Stimulated activated CD4-positive, alpha-beta T cell treated with anti-CD3 and anti-CD28 coated beads, Interleukin-12 subunit alpha, Interleukin-12 subunit beta, amount 100 ng/mL, for 24 hours (primary cell): ENCODE measurements at regions not wholly inside any gene's neighbourhood (a gene's known extent, or its start where the extent isn't known, plus 50 kb on each side); places are given as distances from the start of the nearest gene placed in this dataset.
"Not testable (repeated sequence)": the region's sequence is repeated elsewhere in the genome, so short reads cannot be mapped to it uniquely, and the experiment has no call there.

Source experiments
- DNase-seq, 2 experiments: peaks; one replicate each; pipeline ENCODE4 v3.0.0-alpha.2; 2020; ENCODE audit warnings: low read depth in 2 of 2

DNA sequence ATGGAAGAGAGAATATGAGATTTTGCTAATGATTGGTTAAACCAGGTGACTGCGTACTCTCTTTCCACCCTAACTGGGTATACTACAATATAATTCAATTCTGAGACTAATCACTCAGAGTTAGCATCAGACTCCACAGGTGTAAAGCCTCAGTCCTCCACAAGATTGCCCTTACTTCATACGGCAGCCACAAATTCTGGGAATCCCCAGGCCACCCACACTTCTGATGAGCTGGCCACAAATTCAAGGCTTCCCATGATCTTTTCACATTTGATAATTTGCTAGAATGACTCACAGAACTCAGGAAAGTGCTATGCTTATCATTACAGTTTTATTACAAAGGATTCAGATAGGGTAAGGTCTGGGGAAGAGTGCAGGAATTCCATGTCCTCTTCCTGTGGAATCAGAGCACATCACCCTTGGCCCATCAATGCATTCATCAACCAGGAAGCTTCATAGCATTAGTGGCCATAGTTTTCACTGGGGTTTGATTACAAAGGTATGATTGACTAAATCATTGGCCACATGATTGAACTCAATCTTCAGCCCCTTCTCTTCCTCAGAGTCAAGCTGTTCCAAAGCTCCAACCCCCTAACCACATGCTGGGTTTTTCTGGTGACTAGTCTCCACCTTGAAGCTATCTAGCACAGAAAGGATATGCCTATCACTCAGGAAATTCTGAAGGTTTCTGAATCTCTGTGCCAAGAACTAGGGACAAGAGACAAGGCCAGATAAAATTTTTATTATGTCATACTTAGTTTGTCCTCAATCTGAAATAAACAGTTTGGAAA is 131.7 kb downstream of the HHIPL2 start:
- DNase-seq: peak in 1 of 2 experiments; percentile 20

DNA sequence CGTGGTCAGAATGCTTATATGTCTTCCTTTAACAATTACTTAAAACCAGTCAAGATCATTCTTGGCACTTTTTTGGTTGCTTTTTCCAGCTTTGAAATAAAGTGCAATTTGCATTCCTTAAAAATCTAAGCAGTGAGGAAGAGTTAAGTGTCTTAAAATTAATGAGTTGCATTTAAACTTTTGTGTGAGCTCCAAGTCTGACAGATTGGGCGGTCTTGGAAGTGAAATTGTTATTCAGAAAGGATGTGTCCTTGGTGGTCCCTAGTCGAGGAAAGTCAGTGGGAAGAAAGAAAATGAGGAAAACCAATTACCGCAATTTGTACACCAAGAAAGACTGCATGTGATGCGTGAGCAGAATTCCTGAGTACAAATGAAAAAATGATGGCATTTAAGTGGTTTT is 132.5 kb downstream of the HHIPL2 start:
- no peak for DNase-seq

DNA sequence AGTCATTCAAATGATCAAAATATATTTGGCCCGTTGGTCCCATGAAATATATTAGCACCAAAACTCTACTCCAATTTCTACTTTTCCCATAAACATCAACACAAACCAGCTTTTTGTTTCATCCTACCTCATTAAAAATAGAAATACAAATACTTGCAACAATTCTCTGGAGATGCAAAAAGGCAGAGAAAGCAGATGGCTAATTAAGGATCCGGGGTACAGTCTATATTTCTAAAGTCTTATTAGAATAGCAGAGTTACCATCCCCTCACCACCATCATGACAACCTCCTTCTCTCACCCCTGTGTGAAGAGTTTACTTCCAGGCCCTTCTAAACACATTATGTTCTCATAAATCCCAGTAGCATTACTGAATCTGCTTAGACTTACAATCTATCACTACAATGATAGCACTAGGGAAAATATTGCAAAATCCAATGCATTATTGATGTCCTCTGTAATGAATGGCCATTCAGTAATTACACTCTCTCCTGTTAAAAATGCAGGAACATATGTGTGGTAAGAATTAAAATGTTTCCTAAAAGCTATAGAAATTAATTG is 133.8 kb downstream of the HHIPL2 start:
- no peak for DNase-seq

DNA sequence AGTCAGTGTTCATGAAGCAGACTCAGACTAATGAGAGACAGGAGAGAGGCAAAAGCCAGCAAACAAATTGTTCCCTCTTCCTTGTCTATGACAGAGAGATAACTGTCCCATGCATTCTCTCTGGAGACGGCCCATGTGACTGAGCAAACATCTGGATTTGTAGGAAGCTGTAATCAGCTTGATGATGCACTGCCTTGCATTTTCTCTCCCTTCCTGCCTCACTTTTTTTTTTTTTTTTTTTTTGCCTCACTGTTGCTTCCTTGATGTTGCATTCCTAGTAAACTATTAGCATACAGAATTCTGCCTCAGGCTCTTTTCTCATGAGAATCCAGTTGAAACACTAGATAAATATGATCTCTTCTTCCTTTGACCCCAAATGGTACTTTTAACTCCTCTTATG is 134.5 kb downstream of the HHIPL2 start:
- DNase-seq: no peak

DNA sequence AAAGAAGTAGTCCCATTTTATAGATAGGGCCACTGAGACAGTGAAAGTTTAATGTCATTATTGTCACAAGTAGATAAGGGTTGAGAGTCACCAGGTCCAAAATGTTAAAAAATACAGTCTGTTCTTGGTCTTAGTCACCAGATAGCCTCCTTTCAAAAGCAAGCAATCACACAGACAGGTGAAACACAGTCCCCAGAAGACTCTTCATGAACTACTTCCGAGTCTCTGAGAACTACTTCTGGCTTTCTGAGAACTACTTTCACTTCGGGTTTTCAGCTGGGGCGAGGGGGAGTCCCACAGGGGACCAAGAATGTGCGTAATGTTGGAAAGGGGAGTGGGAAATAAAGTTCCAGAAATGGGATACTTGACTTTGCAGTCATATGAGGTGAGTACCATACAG is 143.2 kb downstream of the HHIPL2 start:
- no peak for DNase-seq

DNA sequence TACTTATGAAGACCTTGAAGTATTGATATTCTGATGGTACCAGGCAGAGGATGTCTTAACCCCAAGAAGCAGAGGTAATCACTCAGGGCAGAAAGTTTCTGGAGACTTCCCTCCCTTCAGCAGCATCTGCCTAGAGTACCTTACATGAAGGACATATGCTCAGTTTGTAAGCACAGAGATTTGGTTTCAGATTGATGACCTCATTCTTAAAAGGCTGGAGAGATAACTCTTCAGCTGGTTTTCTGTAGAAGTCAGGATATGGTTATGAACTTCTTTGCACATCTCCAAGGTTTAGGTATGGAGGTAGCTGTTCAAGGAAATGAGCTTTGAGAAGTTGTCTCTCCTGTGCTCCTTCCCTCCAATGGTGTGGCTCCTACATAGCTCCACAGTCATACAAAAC is 148.7 kb downstream of the HHIPL2 start:
- no peak for DNase-seq

DNA sequence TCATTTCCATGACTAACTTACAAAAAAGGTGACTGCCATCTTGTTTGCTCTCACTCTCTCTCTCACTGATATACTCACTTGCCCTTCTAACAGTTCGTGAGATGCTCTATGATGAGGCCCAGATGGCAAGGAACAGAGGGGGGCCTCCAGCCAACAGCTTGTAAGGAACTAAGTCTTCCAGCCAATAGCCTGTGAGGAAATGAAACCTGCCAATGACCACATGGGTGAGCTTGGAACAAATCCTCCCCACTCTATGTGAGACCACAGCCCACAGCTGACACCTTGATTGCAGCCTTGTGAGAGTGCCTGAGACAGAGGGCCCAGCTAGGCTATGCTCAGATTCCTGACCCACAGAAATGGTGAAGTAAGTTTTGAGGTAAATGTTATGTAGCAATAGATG is 153.7 kb downstream of the HHIPL2 start:
- no peak for DNase-seq

DNA sequence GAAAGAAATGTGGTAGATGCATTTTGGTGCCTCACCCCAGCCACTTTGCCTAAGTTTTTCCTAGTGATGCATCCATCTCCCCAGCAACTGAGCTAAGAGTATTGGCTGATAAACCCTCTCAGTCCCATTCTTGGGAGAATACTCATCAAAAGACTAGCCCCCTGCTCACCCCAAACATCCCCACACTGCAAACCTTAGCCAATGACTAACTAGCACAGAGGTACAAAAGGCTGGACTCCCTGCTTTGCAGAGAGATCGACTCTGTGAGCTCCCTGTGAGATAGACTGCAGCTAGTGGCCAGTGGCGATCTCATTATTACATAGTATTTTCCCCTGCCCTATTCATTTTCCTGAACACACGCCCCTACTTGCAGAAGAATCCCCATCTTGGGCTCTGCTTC is 155.3 kb downstream of the HHIPL2 start:
- no peak for DNase-seq

DNA sequence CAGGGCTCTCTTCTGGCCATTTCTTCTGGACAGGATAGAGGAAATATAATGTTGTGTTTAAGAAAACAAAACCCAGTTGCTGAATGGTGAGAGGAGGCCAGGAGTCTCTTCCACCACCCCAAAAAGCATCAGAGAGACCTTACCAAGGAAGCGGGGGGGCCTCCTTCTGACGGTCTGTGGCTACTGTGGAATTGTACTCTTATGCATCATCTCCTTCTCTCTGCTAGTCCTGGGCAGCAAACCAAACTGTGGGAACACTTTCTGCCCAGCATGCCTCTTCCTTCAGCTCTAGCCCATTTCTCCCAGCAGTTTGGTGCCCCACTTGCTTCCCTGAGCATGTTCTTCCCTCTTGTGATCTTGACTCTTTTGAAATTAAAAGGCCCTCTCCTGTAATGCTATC is 157.7 kb downstream of the HHIPL2 start:
- no peak for DNase-seq

DNA sequence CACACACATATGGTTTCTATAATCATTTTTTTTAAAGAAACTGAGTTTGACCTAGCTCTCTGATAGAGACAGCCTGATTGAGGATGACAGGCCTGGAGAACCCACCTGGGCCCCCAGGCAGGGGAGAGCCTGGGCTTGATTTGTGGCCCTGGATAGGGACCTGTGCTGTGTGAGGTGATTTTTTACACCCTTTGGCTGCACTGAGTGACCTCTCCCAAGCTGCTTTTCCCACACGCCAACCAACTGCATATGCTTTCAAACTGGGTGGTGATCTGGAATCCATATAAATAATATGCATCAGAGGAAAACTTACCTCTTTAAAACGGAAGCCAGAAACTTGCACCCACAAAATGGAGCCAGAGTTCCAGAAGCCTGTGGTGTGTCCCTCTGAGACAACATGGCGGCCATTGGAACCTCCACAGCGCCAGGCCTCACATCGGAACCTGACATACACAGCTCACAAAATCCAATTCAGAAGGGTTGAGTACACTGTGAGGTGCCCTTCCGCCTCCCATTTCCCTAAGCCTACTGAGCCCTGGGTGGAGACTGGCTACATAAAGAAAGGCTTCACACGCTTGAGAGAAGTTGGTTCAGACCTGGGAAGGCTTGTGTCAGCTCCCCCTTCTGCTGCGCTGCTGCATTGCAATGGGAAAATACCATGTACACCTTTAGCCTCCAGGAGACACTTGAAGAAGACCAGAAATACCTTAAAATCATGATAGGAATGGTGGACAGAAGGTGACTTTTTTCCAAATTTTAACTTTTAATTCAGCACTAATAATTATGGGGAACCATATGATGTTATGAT is 160.7 kb downstream of the HHIPL2 start:
- no peak for DNase-seq

DNA sequence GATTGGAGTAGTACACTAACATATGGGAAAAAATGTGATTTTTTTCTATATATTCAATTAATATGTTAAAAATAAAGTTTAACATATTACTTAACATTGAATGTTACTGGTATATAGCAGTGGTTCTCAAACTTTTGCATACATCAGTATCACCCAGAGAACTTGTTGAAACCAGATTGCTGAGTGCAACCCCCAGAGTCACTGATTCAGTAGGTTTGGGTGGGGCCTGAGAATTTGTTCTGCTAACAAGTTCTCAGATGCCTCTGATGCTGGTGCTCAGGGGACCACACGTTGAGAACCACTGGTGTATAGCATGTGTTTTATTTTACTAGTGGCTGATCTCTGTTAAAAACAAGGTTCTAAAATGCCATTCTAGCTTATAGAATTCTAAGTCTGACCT is 161.9 kb downstream of the HHIPL2 start:
- DNase-seq: no peak

DNA sequence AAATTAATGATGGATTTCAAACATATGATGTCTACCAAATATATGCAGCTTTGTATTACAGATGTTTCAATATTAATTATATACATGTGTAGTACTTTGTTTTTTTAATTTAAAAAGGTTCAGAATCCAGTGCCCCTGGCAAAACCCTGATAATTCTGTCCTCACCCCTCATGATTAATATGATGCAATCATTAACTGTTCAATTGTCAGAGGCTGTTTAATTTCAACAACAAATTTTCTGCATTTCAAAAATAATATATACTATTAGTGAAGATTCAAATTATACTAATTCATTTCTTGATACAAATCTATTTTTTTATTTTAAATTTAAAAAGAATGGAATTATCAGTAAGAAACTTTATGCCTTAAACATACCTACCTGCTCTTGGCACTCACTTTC is 162.6 kb downstream of the HHIPL2 start:
- DNase-seq: no peak

DNA sequence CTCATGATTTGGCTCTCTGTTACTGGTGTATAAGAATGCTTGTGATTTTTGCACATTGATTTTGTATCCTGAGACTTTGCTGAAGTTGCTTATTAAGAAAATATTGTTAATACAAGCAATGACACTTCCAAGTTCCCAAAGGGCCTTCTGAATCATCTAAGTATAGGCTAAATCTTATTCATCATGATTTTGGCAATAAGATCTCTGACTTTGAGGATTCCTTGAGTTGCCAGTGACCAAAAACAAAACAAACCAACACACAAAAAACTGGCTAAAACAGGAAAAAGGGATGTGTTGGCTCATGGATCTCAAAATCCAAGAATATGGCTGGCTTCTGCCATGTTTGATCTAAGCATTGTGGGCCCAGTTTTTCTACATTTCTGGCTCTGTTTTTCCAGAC is 163.4 kb downstream of the HHIPL2 start:
- no peak for DNase-seq

DNA sequence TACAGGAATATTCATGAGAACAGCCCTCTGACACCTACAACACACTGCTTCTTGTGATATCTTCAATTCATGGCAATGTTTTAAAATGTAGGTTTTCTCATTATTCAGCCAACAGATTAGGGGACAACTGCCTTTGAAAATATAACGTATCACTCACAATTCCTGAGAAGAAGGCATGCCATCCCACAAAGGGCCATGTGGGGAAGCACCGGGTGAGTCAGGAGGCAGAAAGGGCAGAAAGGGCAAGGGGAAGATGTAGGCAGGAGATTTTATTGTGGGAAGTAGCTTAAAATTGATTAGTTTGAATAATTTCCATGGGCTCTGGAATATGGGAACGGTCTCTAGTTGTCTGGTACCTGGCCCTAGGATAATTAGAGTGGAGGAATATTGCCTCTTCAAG is 165.7 kb downstream of the HHIPL2 start:
- DNase-seq: no peak

DNA sequence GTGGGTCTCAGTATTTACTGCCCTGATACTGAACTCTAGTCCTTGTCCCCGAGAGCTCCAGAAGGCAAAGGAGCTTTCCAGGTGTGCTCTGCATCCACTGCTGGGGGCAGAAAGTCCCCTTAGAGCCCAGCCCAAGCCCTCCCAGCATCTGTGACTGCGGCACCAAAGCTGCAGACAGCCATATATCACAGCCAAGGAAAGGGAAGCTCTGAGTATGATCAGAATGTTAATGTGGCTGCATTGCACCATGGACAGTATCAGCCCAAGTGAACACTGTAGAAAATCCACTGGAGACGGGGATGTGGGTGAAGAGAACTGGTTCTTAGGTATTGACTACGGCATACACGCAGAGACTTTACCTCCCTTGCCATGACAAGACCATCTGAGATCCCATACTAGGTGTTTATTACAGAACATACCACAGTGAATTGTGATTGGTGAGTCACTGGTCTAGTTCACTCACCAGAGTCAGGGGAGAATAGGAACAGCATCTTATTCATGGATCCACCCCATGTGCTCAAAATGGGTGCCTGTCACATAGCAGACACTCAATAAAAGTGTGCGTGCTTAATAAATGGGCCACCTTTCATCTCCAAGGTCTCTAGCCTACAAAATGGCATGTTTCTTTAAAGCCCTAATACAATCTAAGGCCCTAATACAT is 170.3 kb downstream of the HHIPL2 start:
- DNase-seq: no peak

DNA sequence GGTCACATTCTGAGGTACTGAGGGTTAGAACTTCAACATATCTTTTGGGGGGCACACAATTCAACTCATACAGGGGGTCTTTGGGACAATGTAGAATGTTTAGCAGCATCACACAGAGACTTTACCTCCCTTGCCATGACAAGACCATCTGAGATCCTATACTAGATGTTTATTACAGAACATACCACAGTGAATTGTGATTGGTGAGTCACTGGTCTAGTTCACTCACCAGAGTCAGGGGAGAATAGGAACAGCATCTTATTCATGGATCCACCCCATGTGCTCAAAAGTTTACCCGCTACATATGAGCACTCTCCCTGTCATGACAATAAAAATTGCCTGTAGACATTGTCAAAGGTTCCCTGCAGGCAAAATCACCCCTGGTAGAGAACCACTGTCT is 171.1 kb downstream of the HHIPL2 start:
- DNase-seq: not testable (repeated sequence)

DNA sequence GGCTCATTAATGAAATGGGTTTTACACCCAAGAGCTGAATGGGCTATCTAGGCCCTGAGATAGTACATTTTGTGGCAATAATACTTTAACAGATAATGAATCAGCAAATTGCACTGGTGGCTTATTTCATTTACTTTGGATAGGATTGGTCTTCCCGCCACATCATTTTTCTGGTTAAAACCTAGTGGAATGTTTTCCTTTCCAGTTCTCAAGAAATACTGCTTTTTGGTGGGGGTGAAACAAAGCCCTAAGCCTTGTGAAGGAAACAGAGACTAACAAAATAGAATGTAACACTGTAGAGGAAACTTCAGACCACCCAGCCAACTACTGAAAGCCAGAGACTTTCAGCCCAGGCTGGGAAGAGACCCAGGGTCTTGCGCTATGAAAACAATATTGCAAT is 172.2 kb downstream of the HHIPL2 start:
- DNase-seq: no peak

DNA sequence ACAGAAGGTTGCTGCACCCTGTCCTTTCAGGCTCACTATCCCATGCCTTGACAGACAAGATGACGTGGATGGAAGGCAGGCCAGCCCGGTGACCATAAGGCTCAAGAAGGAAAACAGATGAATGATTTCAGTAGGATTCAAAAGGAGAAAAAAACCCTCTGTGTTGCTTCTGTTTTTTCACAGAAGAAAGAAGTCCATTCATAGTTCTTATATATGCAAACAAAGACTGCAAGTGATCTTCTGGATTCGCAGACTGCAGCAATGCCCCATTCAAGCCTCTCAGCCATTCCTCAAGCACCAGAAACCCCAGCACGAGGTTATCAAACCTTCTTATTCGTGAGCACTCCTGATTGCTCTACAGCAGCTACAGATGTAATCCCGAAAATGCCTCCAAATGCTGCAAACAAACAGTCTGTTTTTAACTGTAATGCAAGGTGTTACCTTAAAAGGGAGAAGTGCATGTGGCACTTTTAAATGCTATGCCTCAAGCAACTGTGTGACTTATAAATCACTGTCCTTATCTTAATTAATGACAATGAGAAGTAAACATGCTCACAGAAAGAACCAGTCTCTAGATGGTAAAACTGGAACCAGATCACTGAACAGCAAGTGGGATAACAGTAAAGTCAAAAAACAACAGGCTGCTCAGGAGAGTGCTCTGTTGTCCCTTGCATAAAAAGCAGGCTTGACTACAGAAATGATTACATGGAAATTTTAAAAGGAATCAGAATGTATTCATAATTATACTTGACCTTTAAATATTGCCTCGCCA is 173.9 kb downstream of the HHIPL2 start:
- DNase-seq: no peak

DNA sequence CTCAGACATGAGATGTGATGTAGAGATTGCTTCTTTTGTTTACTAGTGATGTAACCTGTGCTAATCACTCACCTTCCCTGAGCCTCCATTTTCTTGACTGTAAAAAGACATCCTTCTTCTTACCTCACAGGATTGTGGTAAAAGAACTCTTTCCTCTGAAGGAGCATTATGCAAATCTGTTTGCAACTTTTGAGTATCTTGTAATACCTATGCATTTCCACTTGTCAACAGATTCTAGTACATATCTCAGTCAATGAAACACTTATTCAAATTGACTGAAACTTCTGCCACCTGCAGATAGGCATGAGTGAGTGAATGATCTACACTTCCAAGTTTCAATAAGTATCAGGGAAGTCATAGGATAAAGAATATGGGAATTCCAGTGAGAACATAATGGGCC is 174.7 kb downstream of the HHIPL2 start:
- DNase-seq: no peak

DNA sequence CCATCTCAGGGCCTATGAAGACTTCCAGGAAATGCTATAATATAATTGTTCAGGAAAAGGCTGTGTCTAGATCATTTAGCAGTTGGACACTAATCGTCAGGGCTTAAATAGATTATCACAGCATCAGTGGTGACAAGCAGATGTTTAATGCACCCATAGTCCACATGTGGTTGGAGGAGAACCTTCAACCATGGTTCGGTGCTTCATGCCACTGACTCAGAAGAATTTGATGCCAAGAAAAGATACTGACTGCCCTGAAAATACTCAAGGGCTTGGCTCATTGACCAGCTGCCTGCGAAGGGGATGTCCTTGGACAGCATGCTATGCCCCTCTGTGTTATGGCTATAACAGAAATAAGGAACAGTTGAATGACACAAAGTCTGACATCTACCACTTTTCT is 175.7 kb downstream of the HHIPL2 start:
- no peak for DNase-seq

DNA sequence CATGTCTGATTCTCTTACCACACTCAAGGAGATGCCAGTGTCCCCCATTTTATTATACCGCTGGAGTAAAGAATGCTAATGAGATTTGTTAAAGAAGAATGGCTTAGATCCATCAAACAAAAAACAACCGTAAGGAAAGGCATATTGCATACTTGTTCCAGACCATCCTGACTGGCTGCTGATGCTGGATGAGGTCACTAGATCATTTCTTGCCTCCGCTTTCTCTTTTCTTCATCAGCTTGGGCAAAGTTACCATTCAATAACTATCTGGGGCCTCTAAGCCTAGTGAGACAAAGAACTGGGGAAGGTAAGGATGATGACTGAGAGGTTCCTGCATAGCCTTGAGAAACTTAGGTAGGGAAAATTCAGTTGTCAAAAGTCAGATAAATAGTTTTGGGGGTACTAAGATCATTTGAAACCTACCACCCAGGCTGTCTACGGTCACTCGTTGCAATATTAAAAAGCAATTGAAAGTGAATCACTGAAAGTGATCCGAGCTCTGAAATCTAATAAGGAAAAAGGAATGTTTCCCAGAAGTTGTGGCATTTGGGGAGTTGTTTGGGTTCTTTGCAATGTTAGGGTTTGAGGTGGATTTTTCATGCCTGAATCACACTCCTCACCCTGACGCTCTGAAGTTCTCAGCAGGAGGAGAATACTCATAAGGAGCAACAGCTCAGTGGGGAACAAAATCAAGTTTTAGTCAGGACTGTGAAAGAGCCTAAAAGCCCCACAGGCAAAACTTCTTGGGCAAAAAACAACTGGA is 176.8 kb downstream of the HHIPL2 start:
- DNase-seq: no peak
